ENCODE measurements at regions not wholly inside any gene's neighbourhood (a gene's known extent, or its start where the extent isn't known, plus 50 kb on each side); places are given as distances from the start of the nearest gene placed in this dataset.
"Not testable (repeated sequence)": the region's sequence is repeated elsewhere in the genome, so short reads cannot be mapped to it uniquely, and the experiment has no call there.

GRCh38 chr5:84437673-84438315 is 53.1 kb upstream of the EDIL3 start:
- Histone ChIP-seq H3K4me2 (ENCODE audit: insufficient read depth, low read length, poor library complexity, severe bottlenecking) (no peak overlapping the region), H3K27ac (replicated peaks; ENCODE audit: low read length) (no peak overlapping the region), H3K79me1 (ENCODE audit: low read depth, low read length) (no peaks in the 10 kb centered on the region), H4K8ac (ENCODE audit: low read depth, low read length) (no peak overlapping the region), H2AFZ (ENCODE audit: low read length) (no peak overlapping the region), H3K36me3 (replicated peaks in 1 of 2; ENCODE audit: control insufficient read depth in 2 of 2, insufficient read depth in 2 of 2, low read length in 2 of 2) (no peaks in the 10 kb centered on the region), H3K4me1 (ENCODE audit: control insufficient read depth in 2 of 2, insufficient read depth in 1 of 2, low read depth in 1 of 2, low read length in 2 of 2) (no peaks in the 10 kb centered on the region), H3K4me3 (ENCODE audit: low read length in 2 of 2) (no peak overlapping the region), H3K14ac (ENCODE audit: low read length) (no peak overlapping the region), H3K18ac (ENCODE audit: low read length) (no peak overlapping the region), H3K9me3 (replicated peaks in 1 of 2; ENCODE audit: control insufficient read depth in 2 of 2, insufficient read depth in 1 of 2, low read depth in 1 of 2, low read length in 2 of 2) (no peaks in the 10 kb centered on the region), H3K4ac (ENCODE audit: low read length) (no peak overlapping the region), H2BK5ac (ENCODE audit: low read length) (no peak overlapping the region), H4K91ac (ENCODE audit: low read depth, low read length, poor library complexity) (no peak overlapping the region), H2BK15ac (ENCODE audit: low read length) (no peak overlapping the region), H3K27me3 (ENCODE audit: control insufficient read depth in 3 of 3, insufficient read depth in 3 of 3, low read depth in 1 of 3, low read length in 3 of 3) (no peaks in the 10 kb centered on the region), H2BK12ac (ENCODE audit: low read length) (no peak overlapping the region), H2AK5ac (ENCODE audit: low read depth, low read length) (no peak overlapping the region), H3K9ac (ENCODE audit: low read depth, low read length, poor library complexity) (no peak overlapping the region), H2BK120ac (ENCODE audit: low read depth, low read length) (no peak overlapping the region), H3K23ac (ENCODE audit: low read depth, low read length, poor library complexity) (no peak overlapping the region)
- DNase-seq (ENCODE audit: low spot score) = no peak
- WGBS, 2 donors (ENCODE audit: extremely low coverage in 2 of 2, insufficient read length in 2 of 2, insufficient replicate concordance in 1 of 2) = no CpG with 5 or more reads among the region's 2 CpGs

GRCh38 chr5:84436866-84437265 is 52.2 kb upstream of the EDIL3 start:
- H2BK12ac ChIP-seq (ENCODE audit: low read length) = no peak overlapping the region
- no peaks in the 10 kb centered on the region for H3K4me1 ChIP-seq (ENCODE audit: control insufficient read depth in 2 of 2, insufficient read depth in 1 of 2, low read depth in 1 of 2, low read length in 2 of 2)
- no peak overlapping the region for H2AK5ac ChIP-seq (ENCODE audit: low read depth, low read length)
- no peaks in the 10 kb centered on the region for H3K36me3 ChIP-seq (replicated peaks in 1 of 2; ENCODE audit: control insufficient read depth in 2 of 2, insufficient read depth in 2 of 2, low read length in 2 of 2)
- no peak overlapping the region for H3K4me3 ChIP-seq (ENCODE audit: low read length in 2 of 2)
- no CpG with 5 or more reads among the region's 1 CpG for WGBS, 2 donors (ENCODE audit: extremely low coverage in 2 of 2, insufficient read length in 2 of 2, insufficient replicate concordance in 1 of 2)
- no peak overlapping the region for H2BK5ac ChIP-seq (ENCODE audit: low read length)
- no peaks in the 10 kb centered on the region for H3K27me3 ChIP-seq (ENCODE audit: control insufficient read depth in 3 of 3, insufficient read depth in 3 of 3, low read depth in 1 of 3, low read length in 3 of 3)
- no peak overlapping the region for H2BK15ac ChIP-seq (ENCODE audit: low read length)
- no peak overlapping the region for H3K18ac ChIP-seq (ENCODE audit: low read length)
- no peak overlapping the region for H2AFZ ChIP-seq (ENCODE audit: low read length)
- H4K91ac ChIP-seq (ENCODE audit: low read depth, low read length, poor library complexity) = no peak overlapping the region
- no peaks in the 10 kb centered on the region for H3K79me1 ChIP-seq (ENCODE audit: low read depth, low read length)
- H3K9ac ChIP-seq (ENCODE audit: low read depth, low read length, poor library complexity) = no peak overlapping the region
- no peaks in the 10 kb centered on the region for H3K9me3 ChIP-seq (replicated peaks in 1 of 2; ENCODE audit: control insufficient read depth in 2 of 2, insufficient read depth in 1 of 2, low read depth in 1 of 2, low read length in 2 of 2)
- H3K23ac ChIP-seq (ENCODE audit: low read depth, low read length, poor library complexity) = no peak overlapping the region
- DNase-seq (ENCODE audit: low spot score) = no peak
- no peak overlapping the region for H4K8ac ChIP-seq (ENCODE audit: low read depth, low read length)
- no peak overlapping the region for H3K27ac ChIP-seq (replicated peaks; ENCODE audit: low read length)
- H3K4me2 ChIP-seq (ENCODE audit: insufficient read depth, low read length, poor library complexity, severe bottlenecking) = no peak overlapping the region
- H2BK120ac ChIP-seq (ENCODE audit: low read depth, low read length) = no peak overlapping the region
- H3K14ac ChIP-seq (ENCODE audit: low read length) = no peak overlapping the region
- no peak overlapping the region for H3K4ac ChIP-seq (ENCODE audit: low read length)

DNA sequence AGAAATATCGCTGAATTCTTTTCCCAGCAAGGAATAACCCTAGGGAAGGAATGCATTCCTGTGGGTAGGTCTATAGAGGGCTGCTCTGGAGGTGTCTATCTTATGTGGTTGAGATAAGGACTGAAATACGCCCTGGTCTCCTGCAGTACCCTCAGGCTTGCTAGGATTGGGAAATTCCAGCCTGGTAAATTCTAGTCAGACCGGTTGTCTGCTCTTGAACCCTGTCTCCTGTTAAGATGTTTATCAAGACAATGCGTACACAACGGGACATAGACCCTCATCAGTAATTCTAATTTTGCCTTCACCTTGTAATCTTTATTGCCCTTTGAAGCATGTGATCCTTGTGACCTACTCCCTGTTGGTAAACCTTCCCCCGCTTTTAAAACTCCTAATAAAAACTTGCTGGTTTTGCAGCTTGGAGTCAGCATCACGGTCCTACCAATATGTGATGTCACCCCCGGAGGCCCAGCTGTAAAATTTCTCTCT is 51.2 kb upstream of the EDIL3 start:
- H3K27ac ChIP-seq (replicated peaks; ENCODE audit: low read length); H3K4ac ChIP-seq (ENCODE audit: low read length); H2BK120ac ChIP-seq (ENCODE audit: low read depth, low read length); DNase-seq (ENCODE audit: low spot score); H4K8ac ChIP-seq (ENCODE audit: low read depth, low read length); H3K4me1 ChIP-seq (ENCODE audit: control insufficient read depth in 2 of 2, insufficient read depth in 1 of 2, low read depth in 1 of 2, low read length in 2 of 2); H2AK5ac ChIP-seq (ENCODE audit: low read depth, low read length); H2BK12ac ChIP-seq (ENCODE audit: low read length); H3K27me3 ChIP-seq (ENCODE audit: control insufficient read depth in 3 of 3, insufficient read depth in 3 of 3, low read depth in 1 of 3, low read length in 3 of 3); H3K23ac ChIP-seq (ENCODE audit: low read depth, low read length, poor library complexity); H3K79me1 ChIP-seq (ENCODE audit: low read depth, low read length); H3K9me3 ChIP-seq (replicated peaks in 1 of 2; ENCODE audit: control insufficient read depth in 2 of 2, insufficient read depth in 1 of 2, low read depth in 1 of 2, low read length in 2 of 2); H3K4me2 ChIP-seq (ENCODE audit: insufficient read depth, low read length, poor library complexity, severe bottlenecking); H3K14ac ChIP-seq (ENCODE audit: low read length); H3K36me3 ChIP-seq (replicated peaks in 1 of 2; ENCODE audit: control insufficient read depth in 2 of 2, insufficient read depth in 2 of 2, low read length in 2 of 2); H3K4me3 ChIP-seq (ENCODE audit: low read length in 2 of 2); H4K91ac ChIP-seq (ENCODE audit: low read depth, low read length, poor library complexity); H3K18ac ChIP-seq (ENCODE audit: low read length); H2BK15ac ChIP-seq (ENCODE audit: low read length); H2BK5ac ChIP-seq (ENCODE audit: low read length); H2AFZ ChIP-seq (ENCODE audit: low read length); H3K9ac ChIP-seq (ENCODE audit: low read depth, low read length, poor library complexity): not testable (repeated sequence)
- WGBS, 2 donors (ENCODE audit: extremely low coverage in 2 of 2, insufficient read length in 2 of 2, insufficient replicate concordance in 1 of 2) = no CpG with 5 or more reads among the region's 8 CpGs
